ENCODE measurements at regions not wholly inside any gene's neighbourhood (a gene's known extent, or its start where the extent isn't known, plus 50 kb on each side); places are given as distances from the start of the nearest gene placed in this dataset.

- TF ChIP-seq CTCF (IDR thresholded peaks at IDR 0.05) (no peak), POLR2A (IDR thresholded peaks at IDR 0.05) (no peak)
Measured at GRCh38 chrX:76248901-76249300, 76.0 kb downstream of the PBDC1 start.
